Esophagus squamous epithelium (tissue), 5 donors: ENCODE measurements at regions not wholly inside any gene's neighbourhood (a gene's known extent, or its start where the extent isn't known, plus 50 kb on each side); places are given as distances from the start of the nearest gene placed in this dataset.

ENCODE experiments used
- DNase-seq: peaks from one replicate; lab custom pipeline; 2025; lab: John Stamatoyannopoulos, UW
- H3K27ac ChIP-seq, 4 donors: fragments of 200-600 bp; sonication (generic); one replicate each; pipeline ENCODE4 v1.5.1; 2016 to 2019; ENCODE audit warnings: mild to moderate bottlenecking in 1 of 4
- H3K27me3 ChIP-seq, 4 donors: fragments of 200-600 bp; sonication (generic); 1 replicate in 3 of 4; 2 replicates in 1 of 4; pipeline versions ENCODE4 v1.5.1 to v1.6.0; 2017 to 2021; ENCODE audit warnings: antibody characterized with exemption in 1 of 4
- H3K36me3 ChIP-seq, 3 donors: fragments of 200-600 bp; sonication (generic); one replicate each; pipeline ENCODE4 v1.5.1; 2016 to 2019
- H3K4me1 ChIP-seq, 3 donors: fragments of 200-600 bp; sonication (generic); one replicate each; pipeline ENCODE4 v1.5.1; 2017 to 2019
- H3K4me3 ChIP-seq, 4 donors: fragments of 200-600 bp; sonication (generic); 1 replicate in 3 of 4; 2 replicates in 1 of 4; pipeline ENCODE4 v1.5.1; 2016 to 2019; ENCODE audit warnings: mild to moderate bottlenecking in 2 of 4, moderate library complexity in 1 of 4
- H3K9me3 ChIP-seq, 3 donors: fragments of 200-600 bp; sonication (generic); one replicate each; pipeline ENCODE4 v1.5.1; 2016 to 2019
- POLR2A ChIP-seq, 4 donors: fragments of 450-650 bp; IDR thresholded peaks; one replicate each; pipeline ENCODE4 v1.6.1; 2017; ENCODE audit warnings: antibody characterized with exemption in 4 of 4, mild to moderate bottlenecking in 4 of 4, moderate library complexity in 3 of 4
- intact Hi-C: fragments of 100-400 bp; cut with DNase I; formaldehyde crosslinking; loops from one replicate; pipeline ENCODE4 v1.15.0; 2022
- TF ChIP-seq, protein P1 (sequence below), 6 experiments: fragments of 450-650 bp in 4 of 6; fragments of 200-600 bp in 2 of 6; sonication (generic) in 2 of 6; IDR thresholded peaks; one replicate each; pipeline ENCODE4 v1.5.1; 2016 to 2019; ENCODE audit warnings: antibody characterized with exemption in 6 of 6, mild to moderate bottlenecking in 4 of 6, moderate library complexity in 4 of 6
- donor health status: DM: yes; HTN: yes; CAD: no.

- Histone ChIP-seq H3K4me3 (no peak overlapping the region), H3K36me3 (no peaks in the 10 kb centered on the region), H3K9me3 (no peaks in the 10 kb centered on the region), H3K27me3 (peaks cover 0 to 4% (median 0%) of the 10 kb centered on the region in 4 donors), H3K27ac (no peak overlapping the region), H3K4me1 (no peaks in the 10 kb centered on the region)
- DNase-seq = no peak
- TF ChIP-seq POLR2A (IDR thresholded peaks at IDR 0.05) = no peak
- TF ChIP-seq, protein P1, sequence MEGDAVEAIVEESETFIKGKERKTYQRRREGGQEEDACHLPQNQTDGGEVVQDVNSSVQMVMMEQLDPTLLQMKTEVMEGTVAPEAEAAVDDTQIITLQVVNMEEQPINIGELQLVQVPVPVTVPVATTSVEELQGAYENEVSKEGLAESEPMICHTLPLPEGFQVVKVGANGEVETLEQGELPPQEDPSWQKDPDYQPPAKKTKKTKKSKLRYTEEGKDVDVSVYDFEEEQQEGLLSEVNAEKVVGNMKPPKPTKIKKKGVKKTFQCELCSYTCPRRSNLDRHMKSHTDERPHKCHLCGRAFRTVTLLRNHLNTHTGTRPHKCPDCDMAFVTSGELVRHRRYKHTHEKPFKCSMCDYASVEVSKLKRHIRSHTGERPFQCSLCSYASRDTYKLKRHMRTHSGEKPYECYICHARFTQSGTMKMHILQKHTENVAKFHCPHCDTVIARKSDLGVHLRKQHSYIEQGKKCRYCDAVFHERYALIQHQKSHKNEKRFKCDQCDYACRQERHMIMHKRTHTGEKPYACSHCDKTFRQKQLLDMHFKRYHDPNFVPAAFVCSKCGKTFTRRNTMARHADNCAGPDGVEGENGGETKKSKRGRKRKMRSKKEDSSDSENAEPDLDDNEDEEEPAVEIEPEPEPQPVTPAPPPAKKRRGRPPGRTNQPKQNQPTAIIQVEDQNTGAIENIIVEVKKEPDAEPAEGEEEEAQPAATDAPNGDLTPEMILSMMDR (IDR thresholded peaks at IDR 0.05) = no peak
- intact Hi-C loops = no loop called here
Observed at GRCh38 chr16:27005386-27005785, 61.3 kb upstream of the C16orf82 start.
